Hematopoietic multipotent progenitor cell (in vitro differentiated cells): ENCODE measurements at regions not wholly inside any gene's neighbourhood (a gene's known extent, or its start where the extent isn't known, plus 50 kb on each side); places are given as distances from the start of the nearest gene placed in this dataset.
"Not testable (repeated sequence)": the region's sequence is repeated elsewhere in the genome, so short reads cannot be mapped to it uniquely, and the experiment has no call there.

Source experiments
- DNase-seq, 3 donors: peaks; one replicate each; pipeline ENCODE4 v3.0.0-alpha.2; 2011 to 2015; ENCODE audit warnings: low read depth in 2 of 3, low spot score in 2 of 3

GRCh38 chr2:185618625-185619024 lies 120.0 kb upstream of the FSIP2 start:
- no peak for DNase-seq

GRCh38 chr2:185625604-185626003 lies 113.0 kb upstream of the FSIP2 start:
- no peak for DNase-seq

DNA sequence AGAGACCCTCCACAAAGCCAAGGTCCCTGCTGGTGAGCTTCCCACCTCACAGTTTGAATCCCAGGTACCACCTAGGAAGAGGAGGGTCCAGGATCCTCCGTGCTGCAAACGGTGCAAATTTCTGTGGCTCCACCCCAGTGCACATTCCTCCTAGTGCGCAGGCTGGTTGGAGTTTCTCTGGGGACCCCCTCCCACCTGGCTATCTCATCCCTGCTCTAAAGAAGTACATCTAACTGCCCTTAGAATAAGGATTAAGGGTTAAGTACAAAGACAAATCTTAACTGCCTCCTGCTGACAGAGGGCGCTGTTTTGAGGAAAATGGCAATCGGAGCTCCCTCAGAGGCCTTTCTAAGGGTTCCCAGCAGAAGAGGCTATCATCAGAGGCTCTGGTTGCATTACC lies 109.6 kb upstream of the FSIP2 start:
- no peak for DNase-seq

DNA sequence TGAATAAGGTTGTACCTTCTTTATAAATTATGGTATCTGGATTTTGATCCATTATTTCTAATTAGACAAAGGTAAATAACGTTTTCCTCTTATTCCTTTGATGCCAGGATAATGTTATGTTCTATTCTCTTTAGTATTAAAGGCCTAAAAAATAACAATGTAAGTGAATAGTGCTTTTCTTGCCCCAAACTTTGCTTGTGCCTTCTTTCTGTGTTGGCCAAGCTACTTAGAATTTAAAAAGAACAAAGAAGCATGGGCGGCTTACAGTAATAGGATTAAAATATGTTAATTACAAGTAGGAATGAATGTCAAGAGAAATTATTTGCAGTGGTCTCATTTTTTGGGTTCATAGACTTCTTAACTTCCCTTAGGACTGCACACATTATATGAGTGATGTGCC lies 105.0 kb upstream of the FSIP2 start:
- DNase-seq, result no peak

GRCh38 chr2:185638771-185639170 lies 99.8 kb upstream of the FSIP2 start:
- no peak for DNase-seq

- no peak for DNase-seq
Observed at GRCh38 chr2:185640588-185640987, 98.0 kb upstream of the FSIP2 start.

DNA sequence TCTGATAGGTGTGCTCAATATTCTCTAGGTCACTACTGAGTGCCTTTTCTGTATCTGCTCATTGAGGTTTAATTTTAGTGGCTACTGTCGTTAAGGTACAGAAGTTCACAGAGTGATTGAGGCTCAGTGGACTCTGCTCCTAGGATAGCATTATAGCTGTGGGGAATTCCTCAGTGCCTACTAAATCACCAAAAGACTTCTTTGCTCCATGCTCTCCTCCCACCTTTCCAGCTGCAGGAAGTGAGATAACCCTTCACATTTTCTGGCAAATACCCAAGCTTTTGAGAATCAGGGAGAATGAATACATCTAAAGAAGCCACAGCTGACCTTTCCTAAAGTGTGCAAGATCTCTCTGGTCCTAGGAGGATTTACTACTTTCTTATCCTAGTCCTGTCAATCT lies 95.2 kb upstream of the FSIP2 start:
- no peak for DNase-seq

- no peak for DNase-seq
Observed at GRCh38 chr2:185644828-185645227, 93.8 kb upstream of the FSIP2 start.

GRCh38 chr2:185645529-185645928 lies 93.1 kb upstream of the FSIP2 start:
- DNase-seq, result no peak

GRCh38 chr2:185658750-185659149 lies 79.9 kb upstream of the FSIP2 start:
- no peak for DNase-seq

DNA sequence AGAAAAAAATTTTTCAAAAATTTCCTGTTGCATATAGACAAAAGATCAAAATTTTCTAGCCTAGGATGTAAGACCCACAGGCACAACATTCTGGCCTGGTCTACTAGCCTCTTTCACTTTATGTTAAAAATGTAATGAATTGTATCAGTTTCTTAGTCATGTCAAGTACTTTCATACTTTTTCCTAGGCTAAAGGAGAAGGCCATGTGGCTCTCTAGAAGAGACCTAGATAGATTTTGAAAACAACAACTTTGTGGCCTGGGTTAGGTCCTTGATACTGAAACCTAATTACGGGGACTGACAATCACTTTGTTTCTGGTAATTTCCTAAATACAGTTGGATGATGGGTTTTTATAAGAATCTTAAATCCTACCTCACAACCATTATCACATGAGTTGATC lies 74.8 kb upstream of the FSIP2 start:
- no peak for DNase-seq

GRCh38 chr2:185664384-185664783 lies 74.2 kb upstream of the FSIP2 start:
- no peak for DNase-seq

- no peak for DNase-seq
Observed at GRCh38 chr2:185665251-185665814, 73.3 kb upstream of the FSIP2 start.

DNA sequence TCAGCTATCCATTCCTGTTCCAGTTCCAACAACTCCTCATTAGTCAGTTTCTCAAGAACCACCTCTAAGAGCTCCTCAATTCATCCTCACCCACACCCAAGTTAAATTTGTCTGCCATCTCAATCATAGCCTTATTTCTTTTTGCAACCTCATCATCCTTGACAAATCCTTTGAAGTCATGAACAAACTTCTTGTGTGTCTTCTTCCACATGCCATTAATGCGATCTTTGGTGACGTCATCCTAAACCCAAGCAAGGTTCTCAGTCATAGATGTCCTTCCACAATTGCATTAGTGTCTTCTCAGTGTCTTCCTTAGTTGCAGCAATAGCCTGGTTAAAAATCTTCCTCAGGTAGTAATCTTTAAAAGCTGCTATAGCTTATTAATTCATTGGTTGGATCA lies 71.2 kb upstream of the FSIP2 start:
- DNase-seq, result no peak

DNA sequence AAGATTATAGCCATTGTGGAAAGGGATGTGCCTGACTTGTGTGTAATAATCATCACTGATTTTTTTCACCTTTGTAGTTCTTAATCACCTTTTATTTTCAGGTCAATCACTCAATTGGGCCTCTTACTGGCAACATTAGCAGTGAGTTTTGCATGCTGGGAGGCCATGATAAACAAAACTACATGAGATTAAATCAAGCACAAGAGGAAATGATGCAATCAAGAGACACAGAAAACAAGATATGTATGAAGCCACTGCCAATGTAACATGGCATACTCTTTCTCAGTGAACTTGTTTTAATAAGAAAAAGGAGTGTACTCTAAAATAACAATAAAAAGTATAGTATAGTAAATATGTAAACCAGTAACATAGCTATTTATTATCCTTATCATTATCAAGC lies 69.9 kb upstream of the FSIP2 start:
- no peak for DNase-seq

GRCh38 chr2:185674232-185674631 lies 64.4 kb upstream of the FSIP2 start:
- no peak for DNase-seq

DNA sequence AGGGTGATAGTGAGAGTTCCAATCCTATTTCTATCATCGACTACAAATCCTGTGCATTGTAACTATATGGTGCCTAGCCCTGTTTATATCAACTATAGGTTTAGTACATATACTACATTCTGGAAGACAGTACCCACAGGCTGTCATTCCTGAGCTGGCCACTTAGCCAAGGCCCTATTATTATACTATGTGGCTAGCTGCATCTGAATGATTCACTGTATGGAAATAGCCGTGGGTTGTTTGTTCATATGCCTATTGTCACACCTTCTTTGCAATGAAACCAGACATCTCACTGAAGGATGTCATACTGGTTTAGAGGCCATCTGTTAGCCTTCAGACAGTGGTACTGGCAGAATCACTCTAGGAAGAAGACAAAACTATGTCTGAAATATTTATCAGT lies 62.3 kb upstream of the FSIP2 start:
- DNase-seq, result no peak

GRCh38 chr2:185687001-185687400 lies 51.6 kb upstream of the FSIP2 start:
- not testable (repeated sequence) for DNase-seq

- no peak for DNase-seq
Observed at GRCh38 chr2:185687967-185688366, 50.6 kb upstream of the FSIP2 start.
